Neural progenitor cell (in vitro differentiated cells): ENCODE measurements at regions not wholly inside any gene's neighbourhood (a gene's known extent, or its start where the extent isn't known, plus 50 kb on each side); places are given as distances from the start of the nearest gene placed in this dataset.

ENCODE experiments used
- CTCF ChIP-seq: fragments of 200-600 bp; sonication (generic); IDR thresholded peaks from 2 replicates; pipeline ENCODE4 v1.5.1; 2017; ENCODE audit warnings: antibody characterized with exemption, mild to moderate bottlenecking
- EZH2 ChIP-seq: fragments of 200-600 bp; sonication (generic); IDR thresholded peaks from 2 replicates; pipeline ENCODE4 v1.6.1; 2017; ENCODE audit warnings: antibody characterized with exemption, mild to moderate bottlenecking, moderate library complexity
- EZH2phosphoT487 ChIP-seq: fragments of 200-600 bp; sonication (generic); IDR thresholded peaks from 2 replicates; pipeline ENCODE4 v1.6.1; 2017; ENCODE audit warnings: antibody characterized with exemption

- TF ChIP-seq CTCF (no peak), EZH2 (no peak), EZH2phosphoT487 (no peak)
Observed at GRCh38 chr17:70771804-70772386, 602.6 kb downstream of the KCNJ2 start.
